ENCODE measurements at regions not wholly inside any gene's neighbourhood (a gene's known extent, or its start where the extent isn't known, plus 50 kb on each side); places are given as distances from the start of the nearest gene placed in this dataset.

- TF ChIP-seq CTCF (IDR thresholded peaks at IDR 0.05), result no peak
- no peak for TF ChIP-seq POLR2AphosphoS5 (IDR thresholded peaks at IDR 0.05; ENCODE audit: insufficient read depth in 1 of 2, low read depth in 1 of 2)
- TF ChIP-seq POLR2A (IDR thresholded peaks at IDR 0.05), result no peak
These were observed 375.5 kb upstream of the TRIB2 start for GRCh38 chr2:12341215-12341614.
